ENCODE measurements at regions not wholly inside any gene's neighbourhood (a gene's known extent, or its start where the extent isn't known, plus 50 kb on each side); places are given as distances from the start of the nearest gene placed in this dataset.

DNA sequence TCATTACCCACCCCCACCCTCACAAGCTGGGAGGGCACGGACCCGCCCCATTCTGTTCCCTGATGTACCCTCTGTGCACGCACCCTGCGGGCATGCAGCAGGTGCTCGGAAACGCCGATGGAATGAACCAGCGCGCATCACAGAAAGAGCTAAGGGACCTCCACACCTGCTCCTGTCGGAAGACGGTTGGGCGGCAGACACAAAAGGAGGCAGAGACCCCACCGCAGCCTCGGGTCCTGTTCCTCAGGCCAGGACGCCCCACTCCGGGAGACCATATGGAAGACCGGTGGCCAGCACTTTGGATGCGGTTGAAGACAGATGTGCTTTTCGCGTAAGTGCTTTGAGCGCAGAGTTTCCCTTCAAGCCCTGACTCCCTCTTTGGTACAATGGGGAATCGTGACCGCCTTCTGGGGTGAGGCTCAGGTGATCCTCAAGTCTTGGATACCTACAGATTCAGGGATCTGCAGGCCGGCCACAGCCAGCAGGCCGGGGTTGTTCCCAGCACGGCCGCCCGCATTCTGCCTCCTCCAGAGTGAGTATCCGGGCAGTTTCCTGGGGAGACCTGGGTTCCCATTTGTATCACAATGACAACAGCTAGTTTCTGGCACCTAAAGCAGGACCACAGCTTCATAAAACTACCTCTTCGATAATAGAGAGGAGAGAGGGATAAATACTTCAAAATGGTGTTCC lies 123.1 kb downstream of the FOXL1 start:
- H3K4me3 Mint-ChIP-seq, result no peak overlapping the region
- no peaks in the 10 kb centered on the region for H3K4me1 Mint-ChIP-seq (ENCODE audit: low read depth)
- no peaks in the 10 kb centered on the region for H3K27me3 Mint-ChIP-seq (ENCODE audit: low read depth)
- peaks cover 0 to 2% of the 10 kb centered on the region in 2 donors for H3K9me3 Mint-ChIP-seq
- ATAC-seq (replicated peaks in 1 of 2) (no peak), DNase-seq (no peak)
- no peak overlapping the region for H3K27ac Mint-ChIP-seq
- no peaks in the 10 kb centered on the region for H3K36me3 Mint-ChIP-seq (ENCODE audit: insufficient read depth in 2 of 2)

DNA sequence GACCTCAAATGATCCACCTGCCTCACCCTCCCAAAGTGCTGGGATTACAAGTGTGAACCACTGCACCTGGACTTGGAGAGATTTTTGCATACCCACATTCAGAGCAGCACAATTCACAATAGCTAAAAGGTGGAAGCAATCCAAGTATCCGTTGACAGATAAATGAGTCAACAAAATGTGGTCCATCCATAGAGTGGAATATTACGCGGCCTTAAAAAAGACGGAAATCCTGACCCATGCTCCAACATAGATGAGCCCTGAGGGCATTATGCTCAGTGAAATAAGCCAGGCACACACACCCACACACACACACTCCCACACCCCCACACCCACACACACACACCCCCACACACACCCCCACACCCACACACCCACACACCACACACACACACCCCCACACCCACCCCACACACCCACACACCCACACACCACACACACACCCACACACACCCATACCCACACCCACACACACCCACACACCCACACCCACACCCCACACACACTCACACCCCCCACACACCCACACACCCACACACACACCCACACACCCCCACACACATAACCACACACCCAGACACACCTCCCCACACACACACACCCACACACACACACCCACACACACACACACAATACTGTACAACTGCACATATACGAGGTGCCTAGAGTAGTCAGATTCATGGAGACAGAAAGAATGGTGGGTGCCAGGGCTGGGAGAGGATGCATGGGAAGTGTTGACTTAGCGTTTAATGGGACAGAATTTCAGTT lies 124.7 kb downstream of the FOXL1 start:
- H3K9me3 Mint-ChIP-seq, result peaks cover 0 to 2% of the 10 kb centered on the region in 2 donors
- no peak for ATAC-seq (replicated peaks in 1 of 2)
- no peaks in the 10 kb centered on the region for H3K4me1 Mint-ChIP-seq (ENCODE audit: low read depth)
- no peak for DNase-seq
- no peak overlapping the region for H3K4me3 Mint-ChIP-seq
- H3K27me3 Mint-ChIP-seq (ENCODE audit: low read depth), result no peaks in the 10 kb centered on the region
- no peaks in the 10 kb centered on the region for H3K36me3 Mint-ChIP-seq (ENCODE audit: insufficient read depth in 2 of 2)
- H3K27ac Mint-ChIP-seq, result no peak overlapping the region

DNA sequence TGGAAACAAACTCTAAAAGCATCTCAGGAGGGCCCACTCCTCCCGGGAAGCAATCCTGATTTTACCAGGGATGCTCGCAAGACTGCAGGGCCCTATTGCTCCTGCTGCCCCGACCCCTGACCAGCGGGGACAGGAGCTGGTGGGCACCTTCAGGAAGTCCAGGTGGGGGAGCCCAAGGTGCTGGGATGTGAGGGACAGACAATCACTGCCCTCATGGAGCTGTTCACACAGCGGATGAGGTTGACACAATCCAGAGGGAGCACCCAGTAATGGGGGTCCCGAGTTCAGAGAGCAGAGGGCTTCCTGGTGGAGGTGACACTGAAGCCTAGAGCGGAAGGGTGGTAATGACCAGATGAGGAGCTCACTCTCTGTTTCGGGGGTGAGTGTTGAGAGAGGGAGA lies 126.2 kb downstream of the FOXL1 start:
- H3K36me3 Mint-ChIP-seq (ENCODE audit: insufficient read depth in 2 of 2), result no peaks in the 10 kb centered on the region

DNA sequence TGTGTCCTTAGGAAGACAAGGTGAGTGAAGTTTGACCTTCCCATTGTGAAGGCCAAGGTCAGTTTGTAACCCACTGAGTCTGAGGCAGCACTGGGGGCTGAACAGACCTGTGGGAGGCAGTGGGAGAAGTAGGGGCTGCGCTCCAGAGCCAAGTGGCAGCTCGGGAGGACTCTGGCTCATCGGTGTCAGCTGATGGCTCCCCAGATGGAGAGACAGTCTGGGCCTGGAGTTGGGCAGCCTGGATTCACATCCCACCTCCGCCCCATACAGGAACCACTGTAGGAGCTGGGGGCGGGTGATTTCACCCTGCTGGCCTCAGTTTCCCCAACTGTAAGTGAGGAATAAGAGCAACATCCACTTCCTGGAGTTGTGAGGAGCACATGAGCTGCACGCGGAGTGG lies 128.4 kb downstream of the FOXL1 start:
- H3K27me3 Mint-ChIP-seq (ENCODE audit: low read depth), result no peaks in the 10 kb centered on the region
- peaks cover 0 to 2% of the 10 kb centered on the region in 2 donors for H3K9me3 Mint-ChIP-seq
- ATAC-seq (replicated peaks in 1 of 2), result no peak
- H3K4me3 Mint-ChIP-seq, result no peak overlapping the region
- H3K36me3 Mint-ChIP-seq (ENCODE audit: insufficient read depth in 2 of 2), result no peaks in the 10 kb centered on the region
- H3K4me1 Mint-ChIP-seq (ENCODE audit: low read depth), result no peaks in the 10 kb centered on the region
- DNase-seq, result no peak
- H3K27ac Mint-ChIP-seq, result no peak overlapping the region

More for the DNA sequence above, 126.2 kb downstream of the FOXL1 start:
- peaks cover 0 to 2% of the 10 kb centered on the region in 2 donors for H3K9me3 Mint-ChIP-seq
- H3K4me1 Mint-ChIP-seq (ENCODE audit: low read depth), result no peaks in the 10 kb centered on the region
- H3K4me3 Mint-ChIP-seq, result no peak overlapping the region
- H3K27ac Mint-ChIP-seq, result no peak overlapping the region
- ATAC-seq (replicated peaks in 1 of 2) (no peak), DNase-seq (no peak)
- no peaks in the 10 kb centered on the region for H3K27me3 Mint-ChIP-seq (ENCODE audit: low read depth)

DNA sequence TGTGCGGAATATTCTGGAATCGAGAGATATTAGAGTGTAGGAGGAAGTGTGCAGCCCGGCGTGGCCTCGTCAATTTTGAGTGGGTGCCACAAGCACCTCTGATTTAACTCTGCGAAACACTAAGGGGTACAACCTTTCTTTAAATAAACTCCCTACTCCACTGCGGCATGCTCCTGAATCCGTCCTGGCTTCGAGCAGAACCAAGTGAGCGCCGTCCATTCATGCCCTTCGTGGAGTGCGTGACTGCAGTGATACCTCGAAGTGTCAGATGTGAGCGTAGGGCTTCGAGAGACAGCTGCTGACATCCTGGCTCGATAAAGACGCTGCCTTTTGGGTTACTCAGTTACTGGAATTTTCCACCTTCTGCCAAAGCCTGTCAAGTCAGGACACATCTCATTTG lies 128.8 kb downstream of the FOXL1 start:
- Mint-ChIP-seq H3K9me3 (peaks cover 0 to 2% of the 10 kb centered on the region in 2 donors), H3K27ac (no peak overlapping the region), H3K4me1 (ENCODE audit: low read depth) (no peaks in the 10 kb centered on the region), H3K4me3 (no peak overlapping the region), H3K36me3 (ENCODE audit: insufficient read depth in 2 of 2) (no peaks in the 10 kb centered on the region), H3K27me3 (ENCODE audit: low read depth) (no peaks in the 10 kb centered on the region)
- DNase-seq, result no peak
- no peak for ATAC-seq (replicated peaks in 1 of 2)

DNA sequence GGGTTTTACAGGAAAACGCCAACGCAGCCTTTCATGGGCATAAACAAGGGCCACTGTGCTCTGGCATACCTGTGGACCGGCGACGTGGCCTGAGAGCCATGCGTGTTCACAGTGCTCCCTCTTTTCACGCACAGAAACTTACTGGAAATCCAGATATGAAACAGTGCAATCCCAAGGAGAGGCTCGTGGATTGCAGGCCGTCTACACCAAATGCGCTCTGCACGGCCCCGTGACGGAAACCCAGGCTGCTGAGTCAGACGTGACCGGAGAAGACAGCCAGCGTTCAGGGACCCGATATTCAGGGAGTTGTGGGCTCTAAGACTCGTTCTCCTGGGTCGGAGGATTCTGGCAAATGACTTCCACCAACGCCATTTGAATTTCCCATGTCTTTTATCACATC lies 129.2 kb downstream of the FOXL1 start:
- H3K4me3 Mint-ChIP-seq, result no peak overlapping the region
- DNase-seq (no peak), ATAC-seq (replicated peaks in 1 of 2) (no peak)
- no peaks in the 10 kb centered on the region for H3K27me3 Mint-ChIP-seq (ENCODE audit: low read depth)
- H3K36me3 Mint-ChIP-seq (ENCODE audit: insufficient read depth in 2 of 2), result no peaks in the 10 kb centered on the region
- no peak overlapping the region for H3K27ac Mint-ChIP-seq
- H3K9me3 Mint-ChIP-seq, result peaks cover 0 to 2% of the 10 kb centered on the region in 2 donors
- H3K4me1 Mint-ChIP-seq (ENCODE audit: low read depth), result no peaks in the 10 kb centered on the region

DNA sequence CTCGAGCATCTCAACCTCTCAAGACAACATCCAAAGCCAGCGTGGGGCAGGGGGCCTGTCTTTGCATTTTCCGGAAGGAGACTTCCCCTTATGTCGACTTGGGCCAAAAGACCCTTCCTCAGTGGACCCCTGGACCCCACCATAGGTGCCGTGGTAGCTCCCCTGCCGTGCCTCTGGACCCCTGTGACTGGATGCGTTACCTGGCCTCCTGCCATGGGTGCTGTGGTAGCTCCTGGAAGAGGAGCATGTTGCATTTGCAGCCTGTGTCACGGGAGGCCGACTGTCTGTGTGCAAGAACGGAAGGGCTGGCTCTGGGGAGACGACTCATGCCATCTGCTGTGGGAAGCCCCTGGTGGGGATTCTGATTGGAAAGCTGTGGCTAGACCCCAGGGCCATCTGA lies 130.1 kb downstream of the FOXL1 start:
- H3K27me3 Mint-ChIP-seq (ENCODE audit: low read depth), result no peaks in the 10 kb centered on the region
- DNase-seq (no peak), ATAC-seq (replicated peaks in 1 of 2) (no peak)
- no peaks in the 10 kb centered on the region for H3K4me1 Mint-ChIP-seq (ENCODE audit: low read depth)
- no peak overlapping the region for H3K4me3 Mint-ChIP-seq
- H3K9me3 Mint-ChIP-seq, result peaks cover 0 to 2% of the 10 kb centered on the region in 2 donors
- no peaks in the 10 kb centered on the region for H3K36me3 Mint-ChIP-seq (ENCODE audit: insufficient read depth in 2 of 2)
- no peak overlapping the region for H3K27ac Mint-ChIP-seq

DNA sequence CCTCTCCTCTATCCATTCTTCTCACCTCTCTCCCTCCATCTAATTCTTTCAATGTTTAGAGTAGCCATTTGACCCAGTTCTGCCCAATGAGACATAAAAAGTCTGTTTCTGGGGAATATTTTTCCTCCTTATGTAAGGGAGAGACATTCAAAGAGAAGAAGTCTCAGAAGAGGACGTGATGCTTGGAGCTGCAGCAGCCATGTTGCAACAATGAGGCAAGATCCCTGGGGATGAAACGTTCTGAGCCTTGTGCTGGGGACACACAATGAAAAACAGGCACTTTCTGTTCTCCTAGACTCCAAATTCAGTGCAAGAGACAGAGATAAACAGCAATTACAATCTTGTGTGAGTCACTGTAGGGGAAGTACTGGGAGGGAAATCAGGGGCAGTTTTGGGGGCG lies 130.8 kb downstream of the FOXL1 start:
- Mint-ChIP-seq H3K36me3 (ENCODE audit: insufficient read depth in 2 of 2) (no peaks in the 10 kb centered on the region), H3K4me3 (no peak overlapping the region), H3K27ac (no peak overlapping the region), H3K4me1 (ENCODE audit: low read depth) (no peaks in the 10 kb centered on the region), H3K9me3 (peaks cover 0 to 2% of the 10 kb centered on the region in 2 donors), H3K27me3 (ENCODE audit: low read depth) (no peaks in the 10 kb centered on the region)
- DNase-seq (no peak), ATAC-seq (replicated peaks in 1 of 2) (no peak)

DNA sequence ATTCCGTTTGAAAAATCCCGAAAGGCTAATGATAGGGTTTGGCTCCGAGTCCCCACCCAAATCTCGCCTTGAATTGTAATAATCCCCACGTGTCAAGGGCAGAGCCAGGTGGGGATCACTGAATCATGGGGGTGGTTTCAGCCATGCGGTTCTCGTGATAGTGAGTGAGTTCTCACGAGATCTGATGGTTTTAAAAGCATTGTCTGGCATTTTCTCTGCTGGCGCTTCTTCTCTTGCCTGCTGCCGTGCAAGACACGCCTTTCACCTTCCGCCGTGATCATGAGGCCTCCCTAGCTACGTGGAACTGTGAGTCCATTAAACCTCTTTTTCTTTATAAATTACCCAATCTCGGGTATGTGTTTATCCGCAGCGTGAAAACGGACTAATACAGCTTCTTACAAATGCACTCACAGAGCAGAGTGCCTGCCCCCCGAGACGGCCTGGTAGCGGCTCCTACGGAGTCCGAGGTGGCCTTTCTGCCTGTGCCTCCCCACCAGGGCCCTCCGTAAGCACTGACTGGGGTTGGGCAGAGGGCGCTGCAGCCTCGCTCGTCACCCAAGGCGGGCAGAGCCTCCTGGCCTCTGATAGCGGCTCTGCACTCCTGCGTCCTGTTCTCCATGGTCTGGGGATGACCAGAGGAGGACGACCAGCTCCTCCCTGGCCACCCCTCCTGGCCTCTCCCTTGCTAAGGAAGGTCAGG lies 131.7 kb downstream of the FOXL1 start:
- Mint-ChIP-seq H3K9me3 (peaks cover 0 to 2% of the 10 kb centered on the region in 2 donors), H3K4me3 (no peak overlapping the region), H3K27ac (no peak overlapping the region), H3K27me3 (ENCODE audit: low read depth) (no peaks in the 10 kb centered on the region), H3K36me3 (ENCODE audit: insufficient read depth in 2 of 2) (no peaks in the 10 kb centered on the region), H3K4me1 (ENCODE audit: low read depth) (no peaks in the 10 kb centered on the region)
- ATAC-seq (replicated peaks in 1 of 2) (no peak), DNase-seq (no peak)

DNA sequence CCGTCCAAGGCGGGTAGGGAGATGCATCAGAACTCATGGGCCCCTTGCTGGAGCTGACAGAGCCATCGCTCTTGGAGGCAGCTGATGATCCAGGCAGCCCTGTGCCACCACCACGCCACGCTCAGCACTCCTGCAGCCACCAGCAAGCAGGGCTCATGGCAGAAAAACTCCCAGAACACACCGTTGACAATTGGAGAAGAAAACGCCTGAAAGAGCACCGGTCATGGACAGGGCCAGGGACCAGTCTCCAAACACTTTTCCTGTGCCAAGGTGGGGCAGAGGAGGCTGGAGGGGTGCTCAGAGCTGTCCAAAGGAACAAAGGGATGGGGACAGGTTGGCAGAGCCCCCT lies 132.2 kb downstream of the FOXL1 start:
- Mint-ChIP-seq H3K27ac (no peak overlapping the region), H3K27me3 (ENCODE audit: low read depth) (no peaks in the 10 kb centered on the region), H3K4me3 (no peak overlapping the region), H3K9me3 (peaks cover 0 to 2% of the 10 kb centered on the region in 2 donors), H3K36me3 (ENCODE audit: insufficient read depth in 2 of 2) (no peaks in the 10 kb centered on the region), H3K4me1 (ENCODE audit: low read depth) (no peaks in the 10 kb centered on the region)
- DNase-seq (no peak), ATAC-seq (replicated peaks in 1 of 2) (no peak)

DNA sequence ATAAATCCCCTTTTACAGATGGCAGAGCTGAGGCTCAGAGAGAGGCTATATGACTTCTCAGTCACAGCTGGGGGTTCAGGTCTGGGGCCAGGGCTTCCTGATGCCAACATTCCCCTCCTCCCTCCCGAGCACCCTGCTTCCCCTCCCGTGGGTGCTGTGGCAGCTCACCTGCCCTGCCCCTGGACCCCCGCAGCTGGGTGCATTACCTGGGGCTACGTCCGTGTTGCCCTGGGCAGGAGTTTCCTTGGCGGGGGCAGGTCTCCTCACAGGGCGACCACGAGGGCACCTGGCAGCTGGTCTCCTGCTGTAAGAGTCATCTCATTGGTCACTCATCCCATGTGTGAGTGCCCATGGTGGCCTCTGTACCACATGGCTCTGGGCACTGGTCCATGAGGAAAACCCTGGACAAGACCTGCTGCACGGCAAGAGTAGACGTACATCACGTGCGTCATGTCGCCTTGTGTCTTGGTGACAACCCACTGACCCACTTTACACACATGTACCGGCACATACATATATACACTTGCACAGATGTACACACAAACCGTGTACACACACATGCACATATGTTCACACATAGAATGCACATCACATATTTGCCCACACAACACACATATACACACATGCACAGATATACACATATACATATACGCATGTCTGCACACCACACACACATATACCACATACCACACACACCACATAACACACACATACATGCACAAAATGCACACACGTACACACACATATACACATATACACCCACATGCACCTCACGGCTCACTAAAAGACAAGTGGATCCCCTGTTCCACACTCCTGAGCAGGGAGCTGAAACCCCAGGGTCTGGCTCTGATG lies 134.0 kb downstream of the FOXL1 start:
- Mint-ChIP-seq H3K9me3 (no peaks in the 10 kb centered on the region), H3K4me3 (no peak overlapping the region), H3K36me3 (ENCODE audit: insufficient read depth in 2 of 2) (no peaks in the 10 kb centered on the region), H3K4me1 (ENCODE audit: low read depth) (no peaks in the 10 kb centered on the region), H3K27me3 (ENCODE audit: low read depth) (peaks cover 12% of the 10 kb centered on the region), H3K27ac (no peak overlapping the region)
- ATAC-seq (replicated peaks in 1 of 2), result no peak
- no peak for DNase-seq

DNA sequence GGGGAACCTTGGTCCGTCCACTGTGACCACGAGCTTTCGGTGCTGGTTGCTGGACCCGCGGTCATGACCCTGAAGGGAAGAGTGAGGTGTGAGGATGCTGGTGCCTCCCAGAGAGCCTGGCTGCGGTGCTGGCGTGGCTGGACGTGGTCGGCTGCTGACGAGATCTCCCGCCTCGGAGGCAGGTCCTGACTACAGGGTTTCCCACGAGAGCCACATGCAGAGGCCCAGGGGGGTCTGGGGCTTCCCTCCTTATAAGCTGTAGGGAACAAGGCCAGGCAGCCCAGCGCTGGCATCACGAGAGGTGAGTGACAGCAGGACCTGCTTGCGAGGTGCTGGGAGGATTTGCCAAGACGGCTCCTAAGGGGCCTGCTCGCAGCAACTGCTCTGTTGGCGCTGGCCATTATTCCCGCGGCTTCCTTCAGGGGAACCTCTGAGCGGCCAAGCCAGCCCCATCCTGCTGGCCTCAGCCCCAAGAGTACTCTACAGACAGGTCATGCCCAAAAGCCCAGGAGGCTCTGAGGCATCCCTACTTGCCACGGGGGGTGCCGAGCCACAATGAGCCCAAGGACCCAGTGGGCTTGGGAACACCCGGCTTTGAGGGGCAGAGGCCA lies 134.8 kb downstream of the FOXL1 start:
- Mint-ChIP-seq H3K9me3 (no peaks in the 10 kb centered on the region), H3K4me1 (ENCODE audit: low read depth) (no peaks in the 10 kb centered on the region), H3K36me3 (ENCODE audit: insufficient read depth in 2 of 2) (no peaks in the 10 kb centered on the region), H3K27ac (no peak overlapping the region), H3K4me3 (no peak overlapping the region), H3K27me3 (ENCODE audit: low read depth) (peaks cover 16% of the 10 kb centered on the region)
- DNase-seq (no peak), ATAC-seq (replicated peaks in 1 of 2) (no peak)

All from activated T-cell treated with anti-CD3 and anti-CD28 coated beads, Interleukin-2, amount 50 U/mL, for 72 hours (primary cell).